HEK293 (cell line): ENCODE measurements at regions not wholly inside any gene's neighbourhood (a gene's known extent, or its start where the extent isn't known, plus 50 kb on each side); places are given as distances from the start of the nearest gene placed in this dataset.

ENCODE experiments used
- CTCF ChIA-PET: fragments of 350-600 bp; formaldehyde crosslinking; extraction: SDS; loops from one replicate; lab custom pipeline; 2021; ENCODE audit warnings: antibody characterized with exemption; lab: Yijun Ruan, JAX
- POLR2A ChIA-PET: fragments of 300-600 bp; formaldehyde crosslinking; extraction: SDS; loops from one replicate; lab custom pipeline; 2020; ENCODE audit warnings: antibody characterized with exemption, inconsistent platforms; lab: Yijun Ruan, JAX
- H3K27ac ChIP-seq: fragments of 200-500 bp; sonication (Bioruptor generic); 2 replicates; pipeline ENCODE4 v1.5.1; 2014; ENCODE audit warnings: low read depth, low read length, control low read depth, inconsistent platforms; ENCODE audit errors: extremely low read depth
- H3K36me3 ChIP-seq, 2 experiments: fragments of 200-500 bp in 1 of 2; sonication (Bioruptor generic) in 1 of 2; 1 replicate in 1 of 2; 2 replicates in 1 of 2; pipeline ENCODE4 v1.5.1; 2014 to 2017; ENCODE audit warnings: inconsistent platforms in 2 of 2, low read length in 2 of 2; ENCODE audit not compliant: control insufficient read depth in 2 of 2, insufficient read depth in 1 of 2
- H3K4me1 ChIP-seq: fragments of 200-500 bp; sonication (Bioruptor generic); 2 replicates; pipeline ENCODE4 v1.5.1; 2014; ENCODE audit warnings: mild to moderate bottlenecking, low read length, inconsistent platforms; ENCODE audit not compliant: control insufficient read depth, insufficient read depth
- H3K4me3 ChIP-seq: 2 replicates; pipeline ENCODE4 v1.5.1; 2011; ENCODE audit warnings: low read depth, mild to moderate bottlenecking, control low read depth, low read length, moderate library complexity
- H3K9me3 ChIP-seq: fragments of 200-500 bp; sonication (Bioruptor generic); 2 replicates; pipeline ENCODE4 v1.5.1; 2014; ENCODE audit warnings: low read depth, low read length, inconsistent platforms; ENCODE audit not compliant: control insufficient read depth, insufficient read depth
- HIC1 ChIP-seq: fragments of 450-650 bp; formaldehyde crosslinking; IDR thresholded peaks from 2 replicates; pipeline ENCODE4 v1.5.1; 2016; ENCODE audit warnings: missing biosample characterization, missing genetic modification characterization
- KLF1 ChIP-seq: fragments of 450-650 bp; formaldehyde crosslinking; IDR thresholded peaks from 2 replicates; pipeline ENCODE4 v1.5.1; 2016; ENCODE audit warnings: missing biosample characterization, missing genetic modification characterization
- KLF9 ChIP-seq: fragments of 450-650 bp; formaldehyde crosslinking; IDR thresholded peaks from 2 replicates; pipeline ENCODE4 v1.5.1; 2016; ENCODE audit warnings: missing biosample characterization, missing genetic modification characterization, low read depth
- PRDM6 ChIP-seq: fragments of 450-650 bp; formaldehyde crosslinking; IDR thresholded peaks from 2 replicates; pipeline ENCODE4 v1.5.1; 2017; ENCODE audit warnings: missing biosample characterization, missing genetic modification characterization
- REST ChIP-seq: fragments of 450-650 bp; formaldehyde crosslinking; IDR thresholded peaks from 2 replicates; pipeline ENCODE4 v1.5.1; 2016; ENCODE audit warnings: missing biosample characterization, missing genetic modification characterization
- TRIM28 ChIP-seq: IDR thresholded peaks from 2 replicates; pipeline ENCODE4 v1.6.1; 2011; ENCODE audit warnings: low read length, control low read depth, borderline replicate concordance
- ZNF146 ChIP-seq: fragments of 450-650 bp; formaldehyde crosslinking; IDR thresholded peaks from 2 replicates; pipeline ENCODE4 v1.5.1; 2016; ENCODE audit warnings: missing biosample characterization, missing genetic modification characterization
- ZNF155 ChIP-seq: fragments of 450-650 bp; formaldehyde crosslinking; IDR thresholded peaks from 2 replicates; pipeline ENCODE4 v1.5.1; 2016; ENCODE audit warnings: missing biosample characterization, missing genetic modification characterization
- ZNF24 ChIP-seq: fragments of 450-650 bp; formaldehyde crosslinking; IDR thresholded peaks from 2 replicates; pipeline ENCODE4 v1.5.1; 2016; ENCODE audit warnings: missing biosample characterization, missing genetic modification characterization
- ZNF26 ChIP-seq: fragments of 450-650 bp; formaldehyde crosslinking; IDR thresholded peaks from 2 replicates; pipeline ENCODE4 v1.5.1; 2016; ENCODE audit warnings: missing biosample characterization, missing genetic modification characterization
- ZNF510 ChIP-seq: fragments of 450-650 bp; formaldehyde crosslinking; IDR thresholded peaks from 2 replicates; pipeline ENCODE4 v1.5.1; 2018; ENCODE audit warnings: mild to moderate bottlenecking, missing genetic modification characterization, missing biosample characterization; ENCODE audit not compliant: insufficient replicate concordance
- ZNF529 ChIP-seq: fragments of 450-650 bp; formaldehyde crosslinking; IDR thresholded peaks from 2 replicates; pipeline ENCODE4 v1.5.1; 2017; ENCODE audit warnings: missing genetic modification characterization, missing biosample characterization; ENCODE audit not compliant: insufficient replicate concordance
- ZNF549 ChIP-seq: fragments of 450-650 bp; IDR thresholded peaks from 2 replicates; pipeline ENCODE4 v1.5.1; 2018; ENCODE audit warnings: missing biosample characterization, missing genetic modification characterization, mild to moderate bottlenecking, inconsistent platforms, moderate library complexity
- ZNF555 ChIP-seq: fragments of 450-650 bp; formaldehyde crosslinking; conservative IDR thresholded peaks from 2 replicates; pipeline ENCODE4 v1.5.1; 2017; ENCODE audit warnings: missing biosample characterization, mild to moderate bottlenecking, missing genetic modification characterization, inconsistent platforms
- ZNF561 ChIP-seq: fragments of 450-650 bp; IDR thresholded peaks from 2 replicates; pipeline ENCODE4 v1.5.1; 2018; ENCODE audit warnings: missing biosample characterization, missing genetic modification characterization, borderline replicate concordance
- ZNF621 ChIP-seq: fragments of 450-650 bp; formaldehyde crosslinking; IDR thresholded peaks from 2 replicates; pipeline ENCODE4 v1.5.1; 2017; ENCODE audit warnings: missing biosample characterization, missing genetic modification characterization
- ZNF645 ChIP-seq: fragments of 450-650 bp; formaldehyde crosslinking; IDR thresholded peaks from 2 replicates; pipeline ENCODE4; 2016; ENCODE audit warnings: missing biosample characterization, missing genetic modification characterization
- ZNF747 ChIP-seq: fragments of 450-650 bp; formaldehyde crosslinking; IDR thresholded peaks from 2 replicates; pipeline ENCODE4 v1.5.1; 2016; ENCODE audit warnings: missing biosample characterization, missing genetic modification characterization
- ZNF785 ChIP-seq: fragments of 450-650 bp; formaldehyde crosslinking; IDR thresholded peaks from 2 replicates; pipeline ENCODE4 v1.5.1; 2016; ENCODE audit warnings: missing biosample characterization, missing genetic modification characterization
- ZNF843 ChIP-seq: fragments of 450-650 bp; formaldehyde crosslinking; IDR thresholded peaks from 2 replicates; pipeline ENCODE4 v1.5.1; 2016; ENCODE audit warnings: missing biosample characterization, missing genetic modification characterization
- ZSCAN18 ChIP-seq: fragments of 450-650 bp; formaldehyde crosslinking; IDR thresholded peaks from 2 replicates; pipeline ENCODE4 v1.5.1; 2016; ENCODE audit warnings: missing biosample characterization, missing genetic modification characterization

- Histone ChIP-seq H3K9me3 (no peaks in the 10 kb centered on the region), H3K36me3 (no peaks in the 10 kb centered on the region), H3K4me1 (no peaks in the 10 kb centered on the region), H3K27ac (no peak overlapping the region), H3K4me3 (no peak overlapping the region)
- CTCF ChIA-PET = no interaction called here
- TF ChIP-seq KLF1 (no peak), ZNF621 (tag by site-specific recombination) (no peak), ZNF561 (tag by site-specific recombination) (no peak), ZNF785 (tag by site-specific recombination) (no peak), ZNF24 (no peak), ZNF146 (tag by site-specific recombination) (no peak), ZNF510 (tag by site-specific recombination) (no peak), ZNF549 (tag by site-specific recombination) (no peak), REST (no peak), ZNF26 (tag by site-specific recombination) (no peak), ZNF555 (tag by site-specific recombination) (no peak), TRIM28 (no peak), ZNF529 (tag by site-specific recombination) (no peak), PRDM6 (tag by site-specific recombination) (no peak), ZNF747 (tag by site-specific recombination) (no peak)
- POLR2A ChIA-PET = no interaction called here
Observed at GRCh38 chr6:77010931-77011542, 452.3 kb downstream of the HTR1B start.

GRCh38 chr6:76992553-76992952, 470.7 kb downstream of the HTR1B start:
- no peaks in the 10 kb centered on the region for H3K4me1 ChIP-seq
- H3K4me3 ChIP-seq = no peak overlapping the region
- POLR2A ChIA-PET = no interaction called here
- TF ChIP-seq ZSCAN18 (no peak), ZNF645 (tag by site-specific recombination) (no peak), HIC1 (tag by site-specific recombination) (no peak), ZNF155 (tag by site-specific recombination) (no peak), KLF9 (tag by site-specific recombination) (no peak), ZNF843 (tag by site-specific recombination) (no peak)
- TF ChIP-seq, all 188 proteins: peak for 0
- CTCF ChIA-PET = no interaction called here
- Histone ChIP-seq H3K9me3 (no peaks in the 10 kb centered on the region), H3K27ac (no peak overlapping the region), H3K36me3 (no peaks in the 10 kb centered on the region)
